ENCODE measurements at regions not wholly inside any gene's neighbourhood (a gene's known extent, or its start where the extent isn't known, plus 50 kb on each side); places are given as distances from the start of the nearest gene placed in this dataset.
"Not testable (repeated sequence)": the region's sequence is repeated elsewhere in the genome, so short reads cannot be mapped to it uniquely, and the experiment has no call there.

- DNase-seq, result no peak
- Histone ChIP-seq H3K27ac (no peak overlapping the region), H3K9me3 (no peaks in the 10 kb centered on the region), H3K36me3 (no peaks in the 10 kb centered on the region), H3K27me3 (no peaks in the 10 kb centered on the region), H3K4me3 (no peak overlapping the region), H3K4me1 (no peaks in the 10 kb centered on the region)
- TF ChIP-seq POLR2A (IDR thresholded peaks at IDR 0.05), result no peak
- TF ChIP-seq, protein P1, sequence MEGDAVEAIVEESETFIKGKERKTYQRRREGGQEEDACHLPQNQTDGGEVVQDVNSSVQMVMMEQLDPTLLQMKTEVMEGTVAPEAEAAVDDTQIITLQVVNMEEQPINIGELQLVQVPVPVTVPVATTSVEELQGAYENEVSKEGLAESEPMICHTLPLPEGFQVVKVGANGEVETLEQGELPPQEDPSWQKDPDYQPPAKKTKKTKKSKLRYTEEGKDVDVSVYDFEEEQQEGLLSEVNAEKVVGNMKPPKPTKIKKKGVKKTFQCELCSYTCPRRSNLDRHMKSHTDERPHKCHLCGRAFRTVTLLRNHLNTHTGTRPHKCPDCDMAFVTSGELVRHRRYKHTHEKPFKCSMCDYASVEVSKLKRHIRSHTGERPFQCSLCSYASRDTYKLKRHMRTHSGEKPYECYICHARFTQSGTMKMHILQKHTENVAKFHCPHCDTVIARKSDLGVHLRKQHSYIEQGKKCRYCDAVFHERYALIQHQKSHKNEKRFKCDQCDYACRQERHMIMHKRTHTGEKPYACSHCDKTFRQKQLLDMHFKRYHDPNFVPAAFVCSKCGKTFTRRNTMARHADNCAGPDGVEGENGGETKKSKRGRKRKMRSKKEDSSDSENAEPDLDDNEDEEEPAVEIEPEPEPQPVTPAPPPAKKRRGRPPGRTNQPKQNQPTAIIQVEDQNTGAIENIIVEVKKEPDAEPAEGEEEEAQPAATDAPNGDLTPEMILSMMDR (IDR thresholded peaks at IDR 0.05), result no peak
- intact Hi-C loops (cut with DNase I; ENCODE audit: low total_unique reads), result no loop called here
These were observed 330.7 kb upstream of the DAB2 start for GRCh38 chr5:39755452-39755851.

DNA sequence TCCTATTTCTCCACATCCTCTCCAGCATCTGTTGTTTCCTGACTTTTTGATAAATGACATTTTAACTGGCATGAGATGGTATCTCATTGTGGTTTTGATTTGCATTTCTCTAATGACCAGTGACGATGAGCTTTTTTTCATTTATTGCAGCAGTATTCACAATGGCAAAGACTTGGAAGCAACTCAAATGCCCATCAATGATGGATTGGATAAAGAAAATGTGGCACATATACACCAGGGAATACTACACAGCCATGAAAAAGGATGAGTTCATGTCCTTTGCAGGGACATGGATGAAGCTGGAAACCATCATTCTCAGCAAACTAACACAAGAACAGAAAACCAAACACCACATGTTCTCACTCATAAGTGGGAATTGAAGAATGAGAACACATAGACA is 329.0 kb upstream of the DAB2 start:
- H3K36me3 ChIP-seq; DNase-seq; H3K27ac ChIP-seq; H3K4me3 ChIP-seq; H3K9me3 ChIP-seq; H3K27me3 ChIP-seq; H3K4me1 ChIP-seq; intact Hi-C loops (cut with DNase I; ENCODE audit: low total_unique reads): not testable (repeated sequence)

GRCh38 chr5:39750661-39751060 is 325.9 kb upstream of the DAB2 start:
- no peak overlapping the region for H3K27ac ChIP-seq
- H3K4me1 ChIP-seq, result no peaks in the 10 kb centered on the region
- H3K36me3 ChIP-seq, result no peaks in the 10 kb centered on the region
- H3K4me3 ChIP-seq, result no peak overlapping the region
- H3K9me3 ChIP-seq, result no peaks in the 10 kb centered on the region
- DNase-seq, result no peak
- no peaks in the 10 kb centered on the region for H3K27me3 ChIP-seq
- intact Hi-C loops (cut with DNase I; ENCODE audit: low total_unique reads), result no loop called here
- no peak for TF ChIP-seq POLR2A (IDR thresholded peaks at IDR 0.05)
- TF ChIP-seq, protein P1 (IDR thresholded peaks at IDR 0.05), result no peak

DNA sequence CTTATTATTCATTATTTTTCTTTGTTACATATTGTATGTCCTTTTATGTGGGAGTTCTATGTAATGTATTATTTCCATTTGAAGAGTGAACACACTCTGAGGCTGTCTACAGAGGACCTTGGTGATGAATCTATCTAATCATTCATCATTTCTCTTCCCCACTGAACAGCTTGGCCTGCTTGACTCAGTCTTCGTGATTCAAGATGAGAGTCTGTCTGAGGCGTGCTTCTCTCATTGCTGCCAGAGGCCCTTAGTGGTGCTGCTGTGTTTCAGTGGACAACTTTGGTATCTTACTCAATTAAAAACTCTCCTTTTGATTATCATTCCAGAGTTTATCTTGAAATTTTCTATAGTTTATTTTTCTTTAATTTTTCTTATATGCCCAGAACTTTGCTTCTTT is 318.1 kb upstream of the DAB2 start:
- DNase-seq, result no peak

GRCh38 chr5:39740404-39740803 is 315.6 kb upstream of the DAB2 start:
- intact Hi-C loops (cut with DNase I; ENCODE audit: low total_unique reads), result no loop called here

More for the DNA sequence above, 318.1 kb upstream of the DAB2 start:
- intact Hi-C loops (cut with DNase I; ENCODE audit: low total_unique reads), result no loop called here
- H3K36me3 ChIP-seq, result no peaks in the 10 kb centered on the region
- H3K27ac ChIP-seq, result no peak overlapping the region
- H3K4me3 ChIP-seq, result no peak overlapping the region
- TF ChIP-seq, protein P1 (IDR thresholded peaks at IDR 0.05), result no peak
- TF ChIP-seq POLR2A (IDR thresholded peaks at IDR 0.05), result no peak
- no peaks in the 10 kb centered on the region for H3K4me1 ChIP-seq
- H3K27me3 ChIP-seq, result no peaks in the 10 kb centered on the region
- H3K9me3 ChIP-seq, result no peaks in the 10 kb centered on the region

More at GRCh38 chr5:39740404-39740803, 315.6 kb upstream of the DAB2 start:
- Histone ChIP-seq H3K4me3 (no peak overlapping the region), H3K27me3 (no peaks in the 10 kb centered on the region), H3K36me3 (no peaks in the 10 kb centered on the region), H3K27ac (no peak overlapping the region), H3K4me1 (no peaks in the 10 kb centered on the region), H3K9me3 (no peaks in the 10 kb centered on the region)
- no peak for DNase-seq
- no peak for TF ChIP-seq POLR2A (IDR thresholded peaks at IDR 0.05)
- TF ChIP-seq, protein P1 (IDR thresholded peaks at IDR 0.05), result no peak

Data from uterus (tissue), 3 donors.